ENCODE measurements at regions not wholly inside any gene's neighbourhood (a gene's known extent, or its start where the extent isn't known, plus 50 kb on each side); places are given as distances from the start of the nearest gene placed in this dataset.

GRCh38 chr15:94731286-94731685, 499.9 kb downstream of the MCTP2 start:
- Mint-ChIP-seq H3K4me1 (ENCODE audit: low read depth) (no peaks in the 10 kb centered on the region), H3K27me3 (ENCODE audit: low read depth) (no peaks in the 10 kb centered on the region), H3K27ac (no peak overlapping the region), H3K36me3 (ENCODE audit: low read depth) (no peaks in the 10 kb centered on the region), H3K9me3 (no peaks in the 10 kb centered on the region), H3K4me3 (no peak overlapping the region)
- DNase-seq (ENCODE audit: low spot score) = no peak

- no peaks in the 10 kb centered on the region for H3K36me3 Mint-ChIP-seq (ENCODE audit: low read depth)
- H3K4me1 Mint-ChIP-seq (ENCODE audit: low read depth) = no peaks in the 10 kb centered on the region
- no peak overlapping the region for H3K4me3 Mint-ChIP-seq
- no peaks in the 10 kb centered on the region for H3K9me3 Mint-ChIP-seq
- no peak overlapping the region for H3K27ac Mint-ChIP-seq
- no peak for DNase-seq (ENCODE audit: low spot score)
- H3K27me3 Mint-ChIP-seq (ENCODE audit: low read depth) = no peaks in the 10 kb centered on the region
Observed at GRCh38 chr15:94734460-94734859, 503.1 kb downstream of the MCTP2 start.

GRCh38 chr15:94736236-94736635, 504.9 kb downstream of the MCTP2 start:
- Mint-ChIP-seq H3K27ac (no peak overlapping the region), H3K9me3 (no peaks in the 10 kb centered on the region), H3K4me1 (ENCODE audit: low read depth) (no peaks in the 10 kb centered on the region), H3K36me3 (ENCODE audit: low read depth) (no peaks in the 10 kb centered on the region), H3K27me3 (ENCODE audit: low read depth) (no peaks in the 10 kb centered on the region), H3K4me3 (no peak overlapping the region)
- no peak for DNase-seq (ENCODE audit: low spot score)

- Mint-ChIP-seq H3K27ac (no peak overlapping the region), H3K4me3 (no peak overlapping the region), H3K9me3 (no peaks in the 10 kb centered on the region), H3K4me1 (ENCODE audit: low read depth) (no peaks in the 10 kb centered on the region), H3K27me3 (ENCODE audit: low read depth) (no peaks in the 10 kb centered on the region), H3K36me3 (ENCODE audit: low read depth) (no peaks in the 10 kb centered on the region)
- no peak for DNase-seq (ENCODE audit: low spot score)
Observed at GRCh38 chr15:94739639-94740038, 508.3 kb downstream of the MCTP2 start.

GRCh38 chr15:94740469-94740868, 509.1 kb downstream of the MCTP2 start:
- DNase-seq (ENCODE audit: low spot score) = no peak
- no peaks in the 10 kb centered on the region for H3K9me3 Mint-ChIP-seq
- H3K4me1 Mint-ChIP-seq (ENCODE audit: low read depth) = no peaks in the 10 kb centered on the region
- no peaks in the 10 kb centered on the region for H3K27me3 Mint-ChIP-seq (ENCODE audit: low read depth)
- H3K27ac Mint-ChIP-seq = no peak overlapping the region
- H3K36me3 Mint-ChIP-seq (ENCODE audit: low read depth) = no peaks in the 10 kb centered on the region
- H3K4me3 Mint-ChIP-seq = no peak overlapping the region

GRCh38 chr15:94743668-94744067, 512.3 kb downstream of the MCTP2 start:
- DNase-seq (ENCODE audit: low spot score) = no peak
- Mint-ChIP-seq H3K4me3 (no peak overlapping the region), H3K27ac (no peak overlapping the region), H3K36me3 (ENCODE audit: low read depth) (no peaks in the 10 kb centered on the region), H3K27me3 (ENCODE audit: low read depth) (no peaks in the 10 kb centered on the region), H3K4me1 (ENCODE audit: low read depth) (no peaks in the 10 kb centered on the region), H3K9me3 (no peaks in the 10 kb centered on the region)

GRCh38 chr15:94744080-94744793, 512.9 kb downstream of the MCTP2 start:
- H3K4me1 Mint-ChIP-seq (ENCODE audit: low read depth) = no peaks in the 10 kb centered on the region
- no peak overlapping the region for H3K4me3 Mint-ChIP-seq
- no peak overlapping the region for H3K27ac Mint-ChIP-seq
- no peak for DNase-seq (ENCODE audit: low spot score)
- H3K9me3 Mint-ChIP-seq = no peaks in the 10 kb centered on the region
- no peaks in the 10 kb centered on the region for H3K27me3 Mint-ChIP-seq (ENCODE audit: low read depth)
- H3K36me3 Mint-ChIP-seq (ENCODE audit: low read depth) = no peaks in the 10 kb centered on the region

- Mint-ChIP-seq H3K36me3 (ENCODE audit: low read depth) (no peaks in the 10 kb centered on the region), H3K27ac (no peak overlapping the region)
- DNase-seq (ENCODE audit: low spot score) = no peak
Observed at GRCh38 chr15:94745371-94745770, 514.0 kb downstream of the MCTP2 start.

GRCh38 chr15:94747510-94747909, 516.1 kb downstream of the MCTP2 start:
- no peaks in the 10 kb centered on the region for H3K27me3 Mint-ChIP-seq (ENCODE audit: low read depth)

More at GRCh38 chr15:94745371-94745770, 514.0 kb downstream of the MCTP2 start:
- Mint-ChIP-seq H3K27me3 (ENCODE audit: low read depth) (no peaks in the 10 kb centered on the region), H3K4me3 (no peak overlapping the region), H3K9me3 (no peaks in the 10 kb centered on the region), H3K4me1 (ENCODE audit: low read depth) (no peaks in the 10 kb centered on the region)

GRCh38 chr15:94749811-94750617, 518.7 kb downstream of the MCTP2 start:
- H3K27me3 Mint-ChIP-seq (ENCODE audit: low read depth) = no peaks in the 10 kb centered on the region

More at GRCh38 chr15:94747510-94747909, 516.1 kb downstream of the MCTP2 start:
- H3K36me3 Mint-ChIP-seq (ENCODE audit: low read depth) = no peaks in the 10 kb centered on the region
- DNase-seq (ENCODE audit: low spot score) = no peak
- H3K27ac Mint-ChIP-seq = no peak overlapping the region
- no peak overlapping the region for H3K4me3 Mint-ChIP-seq
- no peaks in the 10 kb centered on the region for H3K4me1 Mint-ChIP-seq (ENCODE audit: low read depth)
- no peaks in the 10 kb centered on the region for H3K9me3 Mint-ChIP-seq

GRCh38 chr15:94760348-94760747, 529.0 kb downstream of the MCTP2 start:
- Mint-ChIP-seq H3K36me3 (ENCODE audit: low read depth) (no peaks in the 10 kb centered on the region), H3K4me3 (no peak overlapping the region), H3K27me3 (ENCODE audit: low read depth) (no peaks in the 10 kb centered on the region), H3K4me1 (ENCODE audit: low read depth) (no peaks in the 10 kb centered on the region), H3K9me3 (no peaks in the 10 kb centered on the region), H3K27ac (no peak overlapping the region)
- DNase-seq (ENCODE audit: low spot score) = no peak

More at GRCh38 chr15:94749811-94750617, 518.7 kb downstream of the MCTP2 start:
- H3K4me3 Mint-ChIP-seq = no peak overlapping the region
- no peaks in the 10 kb centered on the region for H3K4me1 Mint-ChIP-seq (ENCODE audit: low read depth)
- no peak for DNase-seq (ENCODE audit: low spot score)
- no peak overlapping the region for H3K27ac Mint-ChIP-seq
- no peaks in the 10 kb centered on the region for H3K9me3 Mint-ChIP-seq
- no peaks in the 10 kb centered on the region for H3K36me3 Mint-ChIP-seq (ENCODE audit: low read depth)

- no peaks in the 10 kb centered on the region for H3K4me1 Mint-ChIP-seq (ENCODE audit: low read depth)
- H3K27me3 Mint-ChIP-seq (ENCODE audit: low read depth) = no peaks in the 10 kb centered on the region
- no peak overlapping the region for H3K4me3 Mint-ChIP-seq
- DNase-seq (ENCODE audit: low spot score) = no peak
- no peaks in the 10 kb centered on the region for H3K36me3 Mint-ChIP-seq (ENCODE audit: low read depth)
- no peaks in the 10 kb centered on the region for H3K9me3 Mint-ChIP-seq
- H3K27ac Mint-ChIP-seq = no peak overlapping the region
Observed at GRCh38 chr15:94761574-94761973, 530.2 kb downstream of the MCTP2 start.

- Mint-ChIP-seq H3K4me1 (ENCODE audit: low read depth) (no peaks in the 10 kb centered on the region), H3K27ac (no peak overlapping the region), H3K4me3 (no peak overlapping the region), H3K27me3 (ENCODE audit: low read depth) (no peaks in the 10 kb centered on the region), H3K36me3 (ENCODE audit: low read depth) (no peaks in the 10 kb centered on the region), H3K9me3 (no peaks in the 10 kb centered on the region)
- DNase-seq (ENCODE audit: low spot score) = no peak
Observed at GRCh38 chr15:94769089-94769488, 537.7 kb downstream of the MCTP2 start.

- Mint-ChIP-seq H3K9me3 (no peaks in the 10 kb centered on the region), H3K4me1 (ENCODE audit: low read depth) (peaks cover 4% of the 10 kb centered on the region), H3K27ac (no peak overlapping the region), H3K4me3 (no peak overlapping the region), H3K36me3 (ENCODE audit: low read depth) (no peaks in the 10 kb centered on the region), H3K27me3 (ENCODE audit: low read depth) (no peaks in the 10 kb centered on the region)
- DNase-seq (ENCODE audit: low spot score) = no peak
Observed at GRCh38 chr15:94770199-94770598, 538.8 kb downstream of the MCTP2 start.
